OCI-LY3 (cell line): ENCODE measurements at regions not wholly inside any gene's neighbourhood (a gene's known extent, or its start where the extent isn't known, plus 50 kb on each side); places are given as distances from the start of the nearest gene placed in this dataset.

ENCODE experiments used
- EZH2phosphoT487 ChIP-seq: fragments of 200-600 bp; shearing (Covaris generic); IDR thresholded peaks from 2 replicates; pipeline ENCODE4 v1.6.1; 2018; ENCODE audit warnings: antibody characterized with exemption, mixed run types, low read depth
- TF ChIP-seq, protein P1 (sequence below): fragments of 200-600, 300-600 bp; sonication (generic); IDR thresholded peaks from 2 replicates; pipeline ENCODE4 v1.5.1; 2014; ENCODE audit warnings: antibody characterized with exemption, low read length, low read depth

DNA sequence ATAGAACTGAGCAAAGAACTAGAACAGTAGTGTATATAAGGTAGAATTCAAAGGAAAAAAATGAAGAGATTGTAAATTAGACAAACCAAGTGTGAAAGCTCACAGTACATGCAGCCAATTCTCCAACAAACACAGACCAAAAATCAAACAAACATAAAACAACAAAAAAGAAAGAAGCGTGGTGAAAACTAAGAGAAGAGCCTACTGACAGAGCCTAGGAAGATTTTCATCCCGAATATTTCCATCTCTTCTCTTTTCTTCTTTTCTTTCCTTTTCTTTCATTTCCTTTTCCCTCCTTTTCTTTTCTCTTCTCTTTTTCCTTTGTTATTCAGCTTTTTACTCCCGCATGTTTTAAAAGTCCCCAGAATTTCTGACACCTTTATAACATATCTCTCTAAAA lies 1103.6 kb downstream of the CDH8 start:
- TF ChIP-seq, protein P1, sequence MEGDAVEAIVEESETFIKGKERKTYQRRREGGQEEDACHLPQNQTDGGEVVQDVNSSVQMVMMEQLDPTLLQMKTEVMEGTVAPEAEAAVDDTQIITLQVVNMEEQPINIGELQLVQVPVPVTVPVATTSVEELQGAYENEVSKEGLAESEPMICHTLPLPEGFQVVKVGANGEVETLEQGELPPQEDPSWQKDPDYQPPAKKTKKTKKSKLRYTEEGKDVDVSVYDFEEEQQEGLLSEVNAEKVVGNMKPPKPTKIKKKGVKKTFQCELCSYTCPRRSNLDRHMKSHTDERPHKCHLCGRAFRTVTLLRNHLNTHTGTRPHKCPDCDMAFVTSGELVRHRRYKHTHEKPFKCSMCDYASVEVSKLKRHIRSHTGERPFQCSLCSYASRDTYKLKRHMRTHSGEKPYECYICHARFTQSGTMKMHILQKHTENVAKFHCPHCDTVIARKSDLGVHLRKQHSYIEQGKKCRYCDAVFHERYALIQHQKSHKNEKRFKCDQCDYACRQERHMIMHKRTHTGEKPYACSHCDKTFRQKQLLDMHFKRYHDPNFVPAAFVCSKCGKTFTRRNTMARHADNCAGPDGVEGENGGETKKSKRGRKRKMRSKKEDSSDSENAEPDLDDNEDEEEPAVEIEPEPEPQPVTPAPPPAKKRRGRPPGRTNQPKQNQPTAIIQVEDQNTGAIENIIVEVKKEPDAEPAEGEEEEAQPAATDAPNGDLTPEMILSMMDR, result no peak
- TF ChIP-seq EZH2phosphoT487, result no peak
